Stomach (tissue), 8 donors: ENCODE measurements at regions not wholly inside any gene's neighbourhood (a gene's known extent, or its start where the extent isn't known, plus 50 kb on each side); places are given as distances from the start of the nearest gene placed in this dataset.
A peak's percentile ranks its signal among the peaks of the same experiment; 100 is the strongest.

Source experiments
- DNase-seq, 2 donors: peaks; one replicate each; pipeline versions ENCODE4 v3.0.0 to v3.0.0-alpha.2; 2013 to 2019
- H3K27ac ChIP-seq, 5 donors: fragments of 200-600 bp in 4 of 5; sonication (generic) in 4 of 5; one replicate each; pipeline ENCODE4 v1.5.1; 2013 to 2019; ENCODE audit warnings: mild to moderate bottlenecking in 1 of 5, moderate library complexity in 1 of 5
- H3K27me3 ChIP-seq, 3 donors: fragments of 200-600 bp; sonication (generic); one replicate each; pipeline ENCODE4 v1.5.1; 2017 to 2019; ENCODE audit warnings: mixed run types in 1 of 3
- H3K36me3 ChIP-seq, 4 donors: fragments of 200-600 bp; sonication (generic); 1 replicate in 3 of 4; 2 replicates in 1 of 4; pipeline ENCODE4 v1.5.1; 2016 to 2019
- H3K4me1 ChIP-seq, 4 donors: fragments of 200-600 bp; sonication (generic); one replicate each; pipeline ENCODE4 v1.5.1; 2016 to 2019
- H3K4me3 ChIP-seq, 4 donors: fragments of 200-600 bp; sonication (generic) in 3 of 4; one replicate each; pipeline ENCODE4 v1.5.1; 2016 to 2019; ENCODE audit warnings: mild to moderate bottlenecking in 1 of 4
- H3K9me3 ChIP-seq, 4 donors: fragments of 200-600 bp; sonication (generic); one replicate each; pipeline ENCODE4 v1.5.1; 2016 to 2019
- EP300 ChIP-seq: sonication (generic); formaldehyde crosslinking; IDR thresholded peaks from one replicate; pipeline ENCODE4 v1.6.1; 2017; ENCODE audit warnings: antibody characterized with exemption
- POLR2A ChIP-seq, 4 donors: fragments of 450-650 bp; IDR thresholded peaks; one replicate each; pipeline ENCODE4 v1.6.1; 2016; ENCODE audit warnings: antibody characterized with exemption in 4 of 4, control low read depth in 2 of 4, mild to moderate bottlenecking in 1 of 4, moderate library complexity in 1 of 4
- POLR2AphosphoS5 ChIP-seq, 3 donors: sonication (generic); formaldehyde crosslinking; IDR thresholded peaks; one replicate each; pipeline ENCODE4 v1.6.1; 2016; ENCODE audit warnings: antibody characterized with exemption in 3 of 3
- WGBS, 5 donors: extraction: QIAGEN DNeasy Blood & Tissue Kit in 3 of 5; methylation state at CpG; one replicate each; pipeline versions ENCODE4 v1.1.5 to v1.1.7; 2013 to 2018; 5-methylcytosine and 5-hydroxymethylcytosine counted together
- intact Hi-C: fragments of 100-400 bp; cut with DNase I; formaldehyde crosslinking; loops from one replicate; pipeline ENCODE4 v1.15.1; 2023; ENCODE audit warnings: low total_unique reads
- TF ChIP-seq, protein P1 (sequence below), 7 experiments: fragments of 450-650 bp in 4 of 7; fragments of 200-600 bp in 3 of 7; sonication (generic) in 3 of 7; IDR thresholded peaks; one replicate each; pipeline ENCODE4 v1.5.1; 2016 to 2019; ENCODE audit warnings: antibody characterized with exemption in 7 of 7, control low read depth in 2 of 7, mild to moderate bottlenecking in 1 of 7
- donor health status: healthy with polysubstance abuse.
- donor health status: Bipolar disorder and iron deficiency.
- donor health status: healthy.

- Histone ChIP-seq H3K4me1 (no peaks in the 10 kb centered on the region), H3K36me3 (no peaks in the 10 kb centered on the region), H3K4me3 (no peak overlapping the region), H3K9me3 (no peaks in the 10 kb centered on the region), H3K27me3 (no peaks in the 10 kb centered on the region), H3K27ac (no peak overlapping the region)
- no peak for DNase-seq
- TF ChIP-seq POLR2AphosphoS5 (IDR thresholded peaks at IDR 0.05) (no peak), EP300 (no peak), POLR2A (IDR thresholded peaks at IDR 0.05) (no peak)
- TF ChIP-seq, protein P1, sequence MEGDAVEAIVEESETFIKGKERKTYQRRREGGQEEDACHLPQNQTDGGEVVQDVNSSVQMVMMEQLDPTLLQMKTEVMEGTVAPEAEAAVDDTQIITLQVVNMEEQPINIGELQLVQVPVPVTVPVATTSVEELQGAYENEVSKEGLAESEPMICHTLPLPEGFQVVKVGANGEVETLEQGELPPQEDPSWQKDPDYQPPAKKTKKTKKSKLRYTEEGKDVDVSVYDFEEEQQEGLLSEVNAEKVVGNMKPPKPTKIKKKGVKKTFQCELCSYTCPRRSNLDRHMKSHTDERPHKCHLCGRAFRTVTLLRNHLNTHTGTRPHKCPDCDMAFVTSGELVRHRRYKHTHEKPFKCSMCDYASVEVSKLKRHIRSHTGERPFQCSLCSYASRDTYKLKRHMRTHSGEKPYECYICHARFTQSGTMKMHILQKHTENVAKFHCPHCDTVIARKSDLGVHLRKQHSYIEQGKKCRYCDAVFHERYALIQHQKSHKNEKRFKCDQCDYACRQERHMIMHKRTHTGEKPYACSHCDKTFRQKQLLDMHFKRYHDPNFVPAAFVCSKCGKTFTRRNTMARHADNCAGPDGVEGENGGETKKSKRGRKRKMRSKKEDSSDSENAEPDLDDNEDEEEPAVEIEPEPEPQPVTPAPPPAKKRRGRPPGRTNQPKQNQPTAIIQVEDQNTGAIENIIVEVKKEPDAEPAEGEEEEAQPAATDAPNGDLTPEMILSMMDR (IDR thresholded peaks at IDR 0.05) = no peak
- intact Hi-C loops = no loop called here
- WGBS, 5 donors = 47 to 72% (median 56%) methylated on average over 1 of the region's 1 CpG
Measured at GRCh38 chr1:166351676-166352075, 184.9 kb upstream of the FAM78B start.

DNA sequence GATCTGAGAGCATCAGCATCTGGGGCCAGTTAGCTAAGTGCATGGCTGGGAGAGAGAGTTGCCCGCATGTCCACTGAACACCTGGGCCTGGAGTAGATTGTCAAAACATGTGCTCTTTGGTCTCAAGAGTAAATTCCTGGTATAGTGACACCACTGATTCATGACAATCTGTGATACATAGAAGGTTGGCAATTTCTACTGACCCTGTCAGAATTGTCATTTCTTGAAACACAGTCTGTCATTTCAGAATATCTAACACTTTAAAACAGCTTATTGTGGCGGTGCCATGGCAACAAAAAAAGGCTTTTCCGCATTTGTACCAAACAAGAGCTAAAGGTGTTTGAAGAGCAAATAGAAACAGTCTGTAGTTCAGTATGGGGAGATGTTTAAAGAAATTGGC lies 186.4 kb upstream of the FAM78B start:
- WGBS, 5 donors = 75 to 84% (median 80%) methylated on average over 3 of the region's 3 CpGs
- no peaks in the 10 kb centered on the region for H3K27me3 ChIP-seq
- TF ChIP-seq EP300 = no peak
- TF ChIP-seq, protein P1 (IDR thresholded peaks at IDR 0.05) = no peak
- no peak overlapping the region for H3K27ac ChIP-seq
- H3K4me3 ChIP-seq = no peak overlapping the region
- DNase-seq = peak in 1 of 2 donors; percentile 3
- no peaks in the 10 kb centered on the region for H3K36me3 ChIP-seq
- no peaks in the 10 kb centered on the region for H3K9me3 ChIP-seq
- H3K4me1 ChIP-seq = no peaks in the 10 kb centered on the region
- intact Hi-C loops = no loop called here

DNA sequence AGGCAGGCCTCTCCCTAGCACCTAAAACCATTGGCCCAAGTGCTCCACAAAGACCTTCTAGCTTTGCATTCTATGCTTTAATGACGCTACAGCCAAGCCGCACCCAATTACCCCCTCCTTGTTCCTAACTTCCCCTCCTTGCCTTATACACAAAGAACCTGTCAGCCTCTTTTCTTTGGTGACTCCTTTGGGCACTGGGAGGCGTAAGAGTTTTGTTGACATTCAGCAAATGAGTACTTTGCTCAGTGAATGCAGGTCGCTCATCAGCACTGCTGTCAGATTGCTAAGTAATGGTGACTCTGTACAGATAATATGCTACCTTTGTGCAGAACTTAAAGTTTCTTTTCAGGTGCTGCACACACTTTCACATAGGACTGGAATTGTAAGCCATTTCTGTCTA lies 187.6 kb upstream of the FAM78B start:
- DNase-seq = peak in 1 of 2 donors; percentile 7
- Histone ChIP-seq H3K27me3 (no peaks in the 10 kb centered on the region), H3K4me1 (no peaks in the 10 kb centered on the region), H3K27ac (no peak overlapping the region), H3K4me3 (no peak overlapping the region), H3K36me3 (no peaks in the 10 kb centered on the region), H3K9me3 (no peaks in the 10 kb centered on the region)
- 21 to 47% (median 34%) methylated on average over 4 of the region's 4 CpGs for WGBS, 5 donors
- TF ChIP-seq POLR2A (IDR thresholded peaks at IDR 0.05) = no peak
- TF ChIP-seq EP300 = no peak
- no peak for TF ChIP-seq POLR2AphosphoS5 (IDR thresholded peaks at IDR 0.05)
- TF ChIP-seq, protein P1 (IDR thresholded peaks at IDR 0.05) = no peak
- intact Hi-C loops = no loop called here

DNA sequence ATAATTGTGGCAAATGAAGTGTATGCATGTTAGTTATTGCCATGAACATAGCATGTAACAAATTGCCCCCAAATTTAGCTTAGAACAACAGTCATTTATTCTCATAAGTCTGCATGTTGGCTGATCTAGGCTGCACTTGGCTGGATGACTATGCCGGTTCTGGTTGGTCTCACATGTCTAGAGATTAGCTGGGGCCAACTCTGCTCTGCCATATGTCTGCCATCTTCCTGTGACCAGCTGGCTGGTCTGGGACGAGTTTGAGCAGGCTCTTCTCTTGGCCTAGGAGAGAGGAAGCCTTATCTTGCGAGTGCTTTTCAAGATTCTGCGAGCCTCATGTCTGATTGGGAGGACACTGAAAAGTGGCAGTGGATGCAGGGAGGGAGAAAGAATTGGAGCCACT lies 198.3 kb upstream of the FAM78B start:
- no peaks in the 10 kb centered on the region for H3K27me3 ChIP-seq
- no peaks in the 10 kb centered on the region for H3K36me3 ChIP-seq
- intact Hi-C loops = no loop called here
- H3K9me3 ChIP-seq = peaks cover 0 to 3% (median 0%) of the 10 kb centered on the region in 4 donors
- DNase-seq = no peak
- H3K4me3 ChIP-seq = no peak overlapping the region
- WGBS, 5 donors = 74 to 85% (median 77%) methylated on average over 4 of the region's 4 CpGs
- TF ChIP-seq EP300 (no peak), POLR2A (IDR thresholded peaks at IDR 0.05) (no peak)
- TF ChIP-seq, protein P1 (IDR thresholded peaks at IDR 0.05) = no peak
- no peak overlapping the region for H3K27ac ChIP-seq
- H3K4me1 ChIP-seq = no peaks in the 10 kb centered on the region

GRCh38 chr1:166368030-166368429 lies 201.2 kb upstream of the FAM78B start:
- Histone ChIP-seq H3K9me3 (peaks cover 0 to 3% (median 0%) of the 10 kb centered on the region in 4 donors), H3K36me3 (no peaks in the 10 kb centered on the region), H3K4me1 (no peaks in the 10 kb centered on the region), H3K27me3 (no peaks in the 10 kb centered on the region), H3K4me3 (no peak overlapping the region), H3K27ac (no peak overlapping the region)
- intact Hi-C loops = no loop called here
- TF ChIP-seq POLR2A (IDR thresholded peaks at IDR 0.05) (no peak), EP300 (no peak), POLR2AphosphoS5 (IDR thresholded peaks at IDR 0.05) (no peak)
- TF ChIP-seq, protein P1 (IDR thresholded peaks at IDR 0.05) = no peak
- DNase-seq = no peak
- 56 to 63% (median 57%) methylated on average over 3 of the region's 3 CpGs for WGBS, 5 donors
